HG02884 (cell line): ENCODE measurements at regions not wholly inside any gene's neighbourhood (a gene's known extent, or its start where the extent isn't known, plus 50 kb on each side); places are given as distances from the start of the nearest gene placed in this dataset.
"Not testable (repeated sequence)": the region's sequence is repeated elsewhere in the genome, so short reads cannot be mapped to it uniquely, and the experiment has no call there.

Experiments used
- ATAC-seq: cut with Tn5 transposase; IDR thresholded peaks from one replicate; pipeline ENCODE4 v1.9.1; 2021; ENCODE audit warnings: mild to moderate bottlenecking, moderate library complexity; ENCODE audit not compliant: unreplicated experiment

- no peak for ATAC-seq
Measured at GRCh38 chr14:28373721-28374120, 392.9 kb upstream of the FOXG1 start.

GRCh38 chr14:28375295-28375694, 391.3 kb upstream of the FOXG1 start:
- no peak for ATAC-seq

GRCh38 chr14:28381656-28382055, 384.9 kb upstream of the FOXG1 start:
- ATAC-seq: no peak

GRCh38 chr14:28382444-28383190, 384.0 kb upstream of the FOXG1 start:
- no peak for ATAC-seq

- no peak for ATAC-seq
Measured at GRCh38 chr14:28398506-28398905, 368.1 kb upstream of the FOXG1 start.

- not testable (repeated sequence) for ATAC-seq
Measured at GRCh38 chr14:28401705-28402104, 364.9 kb upstream of the FOXG1 start.

- ATAC-seq: no peak
Measured at GRCh38 chr14:28406196-28406595, 360.4 kb upstream of the FOXG1 start.

GRCh38 chr14:28407031-28407825, 359.4 kb upstream of the FOXG1 start:
- no peak for ATAC-seq

- no peak for ATAC-seq
Measured at GRCh38 chr14:28407996-28408395, 358.6 kb upstream of the FOXG1 start.

GRCh38 chr14:28412077-28412476, 354.5 kb upstream of the FOXG1 start:
- no peak for ATAC-seq

- no peak for ATAC-seq
Measured at GRCh38 chr14:28426960-28427359, 339.6 kb upstream of the FOXG1 start.

- no peak for ATAC-seq
Measured at GRCh38 chr14:28436821-28437220, 329.8 kb upstream of the FOXG1 start.

GRCh38 chr14:28461389-28461788, 305.2 kb upstream of the FOXG1 start:
- ATAC-seq: no peak

GRCh38 chr14:28467611-28468010, 299.0 kb upstream of the FOXG1 start:
- ATAC-seq: no peak

- no peak for ATAC-seq
Measured at GRCh38 chr14:28468191-28469151, 298.1 kb upstream of the FOXG1 start.

GRCh38 chr14:28482251-28483040, 284.1 kb upstream of the FOXG1 start:
- no peak for ATAC-seq

- ATAC-seq: no peak
Measured at GRCh38 chr14:28483506-28483905, 283.1 kb upstream of the FOXG1 start.

GRCh38 chr14:28488684-28489083, 277.9 kb upstream of the FOXG1 start:
- ATAC-seq: no peak

- no peak for ATAC-seq
Measured at GRCh38 chr14:28493516-28493915, 273.1 kb upstream of the FOXG1 start.

- no peak for ATAC-seq
Measured at GRCh38 chr14:28494196-28494595, 272.4 kb upstream of the FOXG1 start.
